IPS-20b (cell line): ENCODE measurements at regions not wholly inside any gene's neighbourhood (a gene's known extent, or its start where the extent isn't known, plus 50 kb on each side); places are given as distances from the start of the nearest gene placed in this dataset.

Experiments
- H3K27ac ChIP-seq: one replicate; pipeline ENCODE4 v1.5.1; 2013; ENCODE audit warnings: low read length
- H3K27me3 ChIP-seq: 2 replicates; pipeline ENCODE4 v1.6.1; 2013; ENCODE audit warnings: mild to moderate bottlenecking, low read length, inconsistent platforms; ENCODE audit not compliant: insufficient read depth
- H3K36me3 ChIP-seq: 2 replicates; pipeline ENCODE4 v1.6.1; 2013; ENCODE audit warnings: low read depth, mild to moderate bottlenecking, inconsistent platforms, low read length, moderate library complexity; ENCODE audit not compliant: insufficient read depth
- H3K4me1 ChIP-seq: 2 replicates; pipeline ENCODE4 v1.6.1; 2013; ENCODE audit warnings: mild to moderate bottlenecking, control low read depth, inconsistent platforms, low read length, moderate library complexity; ENCODE audit not compliant: insufficient read depth
- H3K4me3 ChIP-seq: 2 replicates; pipeline ENCODE4 v1.5.1; 2013; ENCODE audit warnings: mild to moderate bottlenecking, low read length, inconsistent platforms
- H3K9ac ChIP-seq: 2 replicates; pipeline ENCODE4 v1.6.1; 2013; ENCODE audit warnings: low read depth, mild to moderate bottlenecking, inconsistent platforms, low read length, moderate library complexity
- H3K9me3 ChIP-seq: 2 replicates; pipeline ENCODE4 v1.6.1; 2013; ENCODE audit warnings: mild to moderate bottlenecking, low read depth, low read length, inconsistent platforms; ENCODE audit not compliant: insufficient read depth

DNA sequence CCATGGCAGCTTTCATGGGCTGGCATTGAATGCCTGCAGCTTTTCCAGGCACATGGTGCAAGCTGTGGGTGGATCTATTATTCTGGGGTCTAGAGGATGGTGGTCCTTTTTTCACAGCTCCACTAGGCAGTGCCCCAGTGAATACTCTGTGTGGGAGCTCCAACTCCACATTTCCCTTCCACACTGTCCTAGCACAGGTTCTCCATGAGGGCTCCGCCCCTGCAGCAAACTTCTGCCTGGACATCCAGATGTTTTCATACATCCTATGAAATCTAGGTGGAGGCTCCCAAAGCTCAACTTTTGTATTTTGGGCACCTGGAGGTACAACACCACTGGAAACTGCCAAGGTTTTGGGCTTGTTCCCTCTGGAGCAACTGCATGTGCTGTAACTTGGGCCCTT is 450.6 kb downstream of the LMO7 start:
- H3K4me3 ChIP-seq, result no peak overlapping the region
- no peaks in the 10 kb centered on the region for H3K36me3 ChIP-seq
- H3K27me3 ChIP-seq, result no peaks in the 10 kb centered on the region
- H3K9ac ChIP-seq, result no peak overlapping the region
- no peaks in the 10 kb centered on the region for H3K4me1 ChIP-seq
- H3K9me3 ChIP-seq, result peaks cover 28% of the 10 kb centered on the region
- H3K27ac ChIP-seq, result no peak overlapping the region

DNA sequence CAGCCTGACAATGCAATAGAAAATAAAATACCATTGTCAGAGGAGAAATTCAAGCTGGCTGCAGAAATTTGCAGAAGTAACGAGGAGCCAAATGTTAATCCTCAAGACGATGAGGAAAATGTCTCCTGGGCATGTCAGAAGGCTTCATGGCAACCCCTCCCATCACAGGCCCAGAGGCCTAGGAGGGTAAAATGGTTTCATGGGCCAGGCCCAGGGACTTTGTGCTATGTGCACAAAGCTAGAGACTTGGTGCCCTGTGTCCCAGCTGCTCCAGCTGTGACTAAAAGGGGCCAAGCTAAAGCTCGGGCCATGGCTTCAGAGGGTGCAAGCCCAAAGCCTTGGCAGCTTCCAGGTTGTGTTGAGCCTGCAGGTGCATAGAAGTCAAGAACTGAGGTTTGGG is 431.7 kb downstream of the LMO7 start:
- no peak overlapping the region for H3K4me3 ChIP-seq
- H3K27ac ChIP-seq, result no peak overlapping the region
- H3K4me1 ChIP-seq, result no peaks in the 10 kb centered on the region
- H3K36me3 ChIP-seq, result no peaks in the 10 kb centered on the region
- no peaks in the 10 kb centered on the region for H3K27me3 ChIP-seq
- no peak overlapping the region for H3K9ac ChIP-seq
- H3K9me3 ChIP-seq, result peaks cover 33% of the 10 kb centered on the region

DNA sequence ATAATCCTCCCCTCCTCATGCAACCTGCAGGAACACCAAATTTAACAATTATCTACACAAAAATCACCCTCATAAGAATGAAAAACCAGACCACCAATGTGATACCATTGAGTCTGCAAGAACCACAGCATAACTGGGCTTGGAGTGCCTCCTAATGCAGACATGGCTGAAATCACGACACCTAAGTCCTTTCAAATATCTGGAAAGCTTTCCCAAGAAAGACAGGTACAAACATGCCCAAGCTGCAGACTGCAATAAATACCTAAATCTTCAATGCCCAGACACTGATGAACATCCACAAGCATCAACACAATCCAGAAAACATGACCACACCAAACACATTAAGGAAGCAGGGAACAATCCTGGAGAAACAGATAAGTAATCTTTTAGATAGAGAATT is 417.1 kb downstream of the LMO7 start:
- Histone ChIP-seq H3K4me1 (no peaks in the 10 kb centered on the region), H3K27ac (no peak overlapping the region)

DNA sequence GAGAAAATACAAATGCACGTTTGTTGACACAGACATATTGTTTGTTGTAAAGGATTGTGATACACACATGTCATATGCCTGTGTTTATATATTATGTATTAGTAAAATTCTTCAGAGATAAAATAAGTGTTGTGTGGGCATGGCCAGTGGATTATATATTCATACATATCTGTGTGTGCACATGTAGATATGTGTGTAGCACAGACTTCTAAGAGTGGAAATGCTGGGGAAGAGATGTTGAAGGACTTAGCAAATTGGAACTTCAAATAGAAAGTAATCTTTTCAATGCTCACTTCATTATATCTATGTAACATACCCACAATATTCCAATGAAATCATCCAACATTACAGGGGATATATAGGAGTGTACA is 413.2 kb downstream of the LMO7 start:
- Histone ChIP-seq H3K9ac (no peak overlapping the region), H3K27ac (no peak overlapping the region), H3K27me3 (no peaks in the 10 kb centered on the region), H3K9me3 (no peaks in the 10 kb centered on the region), H3K36me3 (no peaks in the 10 kb centered on the region), H3K4me1 (no peaks in the 10 kb centered on the region), H3K4me3 (no peak overlapping the region)

More for the DNA sequence above, 417.1 kb downstream of the LMO7 start:
- H3K9ac ChIP-seq, result no peak overlapping the region
- no peaks in the 10 kb centered on the region for H3K27me3 ChIP-seq
- H3K9me3 ChIP-seq, result peaks cover 5% of the 10 kb centered on the region; the same call in 1 of the 2 replicates
- no peak overlapping the region for H3K4me3 ChIP-seq
- no peaks in the 10 kb centered on the region for H3K36me3 ChIP-seq

DNA sequence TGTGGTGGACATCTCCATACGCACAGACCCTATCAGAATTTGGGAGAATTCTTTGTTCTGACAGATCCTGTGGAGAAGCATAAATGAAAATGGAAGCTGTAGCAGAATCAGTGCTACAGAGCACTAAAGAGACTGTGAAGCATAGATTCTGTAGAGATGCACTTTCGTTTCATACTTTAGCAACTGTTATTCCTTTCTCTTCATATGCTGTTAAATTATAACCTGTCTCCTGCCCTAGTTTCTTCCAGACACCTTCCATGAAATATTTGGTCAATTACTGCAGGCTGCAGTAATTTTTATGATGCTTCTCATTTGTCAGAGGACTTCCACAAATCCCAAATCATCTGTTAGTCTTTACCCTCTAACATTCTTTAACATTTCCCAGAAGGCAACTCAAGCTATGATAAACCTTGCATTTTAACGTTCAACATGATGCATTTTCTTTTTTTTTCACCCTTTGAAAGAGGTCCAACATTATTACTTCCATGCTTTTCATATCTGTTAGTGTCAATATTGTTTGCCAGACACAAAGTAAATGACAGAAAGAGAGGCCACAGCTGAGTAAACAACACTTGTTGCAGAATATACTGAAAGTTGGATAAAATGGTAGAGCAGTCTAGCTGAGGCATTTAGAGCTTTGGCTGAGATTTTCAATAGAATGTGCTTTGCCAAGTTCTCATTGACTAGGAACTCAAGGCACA is 412.7 kb downstream of the LMO7 start:
- Histone ChIP-seq H3K9me3 (no peaks in the 10 kb centered on the region), H3K4me1 (no peaks in the 10 kb centered on the region), H3K27me3 (no peaks in the 10 kb centered on the region), H3K27ac (no peak overlapping the region), H3K9ac (no peak overlapping the region), H3K4me3 (no peak overlapping the region), H3K36me3 (no peaks in the 10 kb centered on the region)

DNA sequence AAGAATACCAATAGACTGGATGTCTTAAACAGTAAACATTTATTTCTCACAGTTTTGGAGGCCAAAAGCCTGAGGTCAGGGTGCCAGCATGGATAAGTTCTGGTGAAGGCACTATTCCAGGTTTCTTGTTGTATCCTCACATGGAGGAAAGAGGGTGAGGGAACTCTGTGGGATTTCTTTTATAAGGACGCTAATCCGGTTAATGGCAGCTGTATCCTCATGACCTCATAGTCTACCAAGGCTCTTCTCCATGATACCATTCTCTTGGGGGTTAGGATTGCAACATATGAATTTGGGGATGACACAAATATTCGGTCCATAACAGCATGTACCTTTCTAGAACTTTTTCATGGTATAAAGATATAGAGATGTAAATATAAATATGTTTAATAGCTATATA is 412.0 kb downstream of the LMO7 start:
- H3K4me1 ChIP-seq, result no peaks in the 10 kb centered on the region
- no peaks in the 10 kb centered on the region for H3K9me3 ChIP-seq
- H3K27ac ChIP-seq, result no peak overlapping the region
- H3K27me3 ChIP-seq, result no peaks in the 10 kb centered on the region
- H3K4me3 ChIP-seq, result no peak overlapping the region
- H3K36me3 ChIP-seq, result no peaks in the 10 kb centered on the region
- H3K9ac ChIP-seq, result no peak overlapping the region

DNA sequence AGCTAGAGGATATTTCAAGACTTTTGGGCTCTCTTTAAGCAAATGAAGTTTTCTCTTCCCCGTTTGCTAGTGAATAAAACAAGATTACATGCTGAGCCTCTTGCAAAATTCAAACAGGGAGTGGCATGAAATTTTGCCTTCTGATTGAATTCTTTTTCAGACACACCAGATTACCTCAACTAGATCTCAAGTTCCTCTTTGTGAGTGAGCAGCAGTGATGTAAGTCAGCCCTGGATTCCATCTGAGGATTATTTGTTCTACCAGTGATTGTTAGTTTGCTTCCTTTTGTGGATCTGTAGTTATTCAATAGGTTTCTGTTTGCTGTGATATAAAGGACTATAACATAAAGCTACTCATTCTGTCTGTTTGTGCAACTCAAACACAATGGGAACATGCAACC is 407.7 kb downstream of the LMO7 start:
- Histone ChIP-seq H3K4me3 (no peak overlapping the region), H3K9ac (no peak overlapping the region), H3K27ac (no peak overlapping the region), H3K4me1 (no peaks in the 10 kb centered on the region; the same call in 1 of the 2 replicates), H3K27me3 (no peaks in the 10 kb centered on the region), H3K9me3 (no peaks in the 10 kb centered on the region), H3K36me3 (no peaks in the 10 kb centered on the region)

DNA sequence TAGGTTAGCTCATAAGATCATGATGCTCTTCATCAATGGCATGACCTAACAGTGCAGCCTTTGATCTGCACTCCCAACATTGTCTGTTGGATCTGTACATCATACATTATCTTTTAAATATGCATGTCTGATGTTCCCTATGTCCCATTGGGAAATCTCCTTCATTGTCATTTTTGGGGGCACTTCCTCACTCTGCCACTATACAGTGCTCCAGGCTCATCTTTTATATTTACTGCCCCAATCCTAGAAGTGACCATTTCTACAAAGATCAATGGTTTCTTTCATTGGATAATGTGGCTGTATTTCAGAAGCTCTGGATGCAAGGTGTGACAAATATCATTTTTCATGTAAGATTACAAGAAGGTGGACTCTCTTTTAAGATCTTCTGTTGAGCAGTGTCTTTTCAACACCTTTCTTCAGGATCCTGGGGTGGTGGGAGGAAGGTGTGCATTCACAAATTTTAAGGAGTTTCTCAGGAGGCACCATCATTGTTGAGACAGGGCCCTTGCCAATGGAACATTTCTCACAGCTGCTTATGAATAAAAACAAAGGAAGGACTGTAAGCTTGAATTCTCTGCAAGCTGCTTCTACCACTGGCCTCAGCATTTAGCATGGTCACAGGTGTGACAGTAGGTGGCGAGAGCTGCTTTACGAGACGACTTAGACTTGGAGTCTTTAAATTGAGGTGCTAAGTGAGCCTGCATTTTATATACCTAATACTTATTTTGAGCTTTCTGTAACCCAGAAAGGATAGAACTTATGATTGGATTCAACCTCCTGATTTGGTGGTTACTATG is 403.0 kb downstream of the LMO7 start:
- Histone ChIP-seq H3K4me1 (no peaks in the 10 kb centered on the region; the same call in 1 of the 2 replicates), H3K4me3 (no peak overlapping the region), H3K36me3 (no peaks in the 10 kb centered on the region), H3K9ac (no peak overlapping the region), H3K9me3 (no peaks in the 10 kb centered on the region), H3K27ac (no peak overlapping the region), H3K27me3 (no peaks in the 10 kb centered on the region)

DNA sequence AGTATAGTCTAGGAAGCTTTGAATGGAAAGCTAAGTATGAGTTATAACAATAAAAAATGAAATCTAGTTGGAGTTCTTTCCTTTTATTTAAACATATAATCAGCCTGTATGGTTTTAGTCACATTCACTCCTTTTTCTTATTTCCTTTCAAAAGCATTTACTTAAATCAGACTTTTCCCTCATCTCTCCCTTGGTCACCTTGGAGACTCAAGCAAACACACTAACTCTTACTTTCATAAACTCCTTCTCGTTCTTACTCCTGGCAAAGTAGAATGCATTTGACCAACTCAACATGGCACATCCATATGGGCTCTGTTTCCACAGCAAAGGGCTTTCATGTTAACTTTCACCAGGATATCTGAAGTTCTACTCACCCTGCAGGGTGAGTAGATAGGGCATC is 400.0 kb downstream of the LMO7 start:
- no peaks in the 10 kb centered on the region for H3K36me3 ChIP-seq
- no peaks in the 10 kb centered on the region; the same call in 1 of the 2 replicates for H3K4me1 ChIP-seq
- no peak overlapping the region for H3K4me3 ChIP-seq
- no peak overlapping the region for H3K27ac ChIP-seq
- H3K9ac ChIP-seq, result no peak overlapping the region
- no peaks in the 10 kb centered on the region for H3K9me3 ChIP-seq
- no peaks in the 10 kb centered on the region for H3K27me3 ChIP-seq

DNA sequence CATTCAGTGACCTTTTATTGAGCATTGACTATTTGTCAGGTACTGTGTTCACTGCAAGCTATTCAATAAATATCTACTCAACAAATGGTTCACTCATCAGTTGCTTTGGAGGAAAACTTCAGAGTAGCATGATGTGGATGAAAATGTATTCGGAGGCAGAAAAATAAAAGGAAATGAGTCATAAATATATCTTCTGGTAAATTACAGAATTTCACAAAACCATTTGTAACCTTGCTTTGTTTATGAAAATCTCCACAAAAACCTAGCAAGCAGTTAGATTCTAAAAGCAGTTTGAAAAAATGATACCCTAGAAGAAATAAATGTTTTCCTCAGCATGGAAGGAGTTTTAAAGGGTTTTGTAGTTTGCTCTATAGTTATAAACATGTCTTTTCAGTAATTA is 399.6 kb downstream of the LMO7 start:
- no peaks in the 10 kb centered on the region; the same call in 1 of the 2 replicates for H3K4me1 ChIP-seq
- no peak overlapping the region for H3K9ac ChIP-seq
- no peaks in the 10 kb centered on the region for H3K9me3 ChIP-seq
- H3K36me3 ChIP-seq, result no peaks in the 10 kb centered on the region
- H3K4me3 ChIP-seq, result no peak overlapping the region
- H3K27me3 ChIP-seq, result no peaks in the 10 kb centered on the region
- H3K27ac ChIP-seq, result no peak overlapping the region

DNA sequence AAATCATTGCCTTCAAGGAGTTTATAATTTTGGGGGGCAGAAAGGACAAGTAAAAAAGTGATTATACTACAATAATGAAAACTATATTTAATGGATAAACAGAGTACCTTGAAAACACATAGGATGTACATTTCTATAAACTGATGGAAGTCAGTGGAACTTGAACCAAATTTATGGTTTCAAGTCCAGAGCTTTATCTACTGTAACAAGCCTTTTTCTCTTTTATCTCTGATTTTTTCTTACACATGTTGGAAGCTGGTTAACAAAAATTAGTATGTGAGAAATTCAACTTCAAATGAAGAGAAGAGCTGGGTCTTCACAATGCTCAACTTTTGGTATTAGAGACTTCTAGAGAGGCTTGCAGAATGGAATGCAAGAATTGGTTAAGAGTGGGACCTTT is 393.6 kb downstream of the LMO7 start:
- H3K4me3 ChIP-seq, result no peak overlapping the region
- H3K4me1 ChIP-seq, result no peaks in the 10 kb centered on the region

DNA sequence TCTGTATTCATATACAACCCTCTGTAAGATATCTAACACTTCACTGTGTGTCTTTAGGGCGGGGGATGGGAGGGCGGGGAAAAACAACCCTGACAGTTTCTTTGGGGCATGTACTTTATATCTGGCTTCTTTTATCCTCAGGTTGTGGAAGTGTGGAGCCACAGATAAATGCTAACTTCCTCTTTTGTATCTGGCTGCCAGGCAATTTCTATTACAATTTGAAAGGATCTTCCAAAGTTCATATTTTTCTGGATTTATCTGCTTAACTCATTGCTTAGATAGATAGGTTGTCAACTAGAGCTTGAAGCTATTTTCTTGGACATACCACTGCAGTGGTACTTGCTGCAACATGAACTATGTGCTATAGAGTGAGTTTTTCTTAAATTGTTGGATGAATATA is 393.0 kb downstream of the LMO7 start:
- no peak overlapping the region for H3K9ac ChIP-seq
- no peaks in the 10 kb centered on the region for H3K27me3 ChIP-seq
- no peaks in the 10 kb centered on the region for H3K36me3 ChIP-seq
- no peak overlapping the region for H3K27ac ChIP-seq
- H3K9me3 ChIP-seq, result no peaks in the 10 kb centered on the region
- H3K4me3 ChIP-seq, result no peak overlapping the region
- H3K4me1 ChIP-seq, result no peaks in the 10 kb centered on the region

More for the DNA sequence above, 393.6 kb downstream of the LMO7 start:
- H3K27me3 ChIP-seq, result no peaks in the 10 kb centered on the region
- H3K9ac ChIP-seq, result no peak overlapping the region
- no peaks in the 10 kb centered on the region for H3K36me3 ChIP-seq
- no peak overlapping the region for H3K27ac ChIP-seq
- no peaks in the 10 kb centered on the region for H3K9me3 ChIP-seq
